ENCODE measurements at regions not wholly inside any gene's neighbourhood (a gene's known extent, or its start where the extent isn't known, plus 50 kb on each side); places are given as distances from the start of the nearest gene placed in this dataset.

DNA sequence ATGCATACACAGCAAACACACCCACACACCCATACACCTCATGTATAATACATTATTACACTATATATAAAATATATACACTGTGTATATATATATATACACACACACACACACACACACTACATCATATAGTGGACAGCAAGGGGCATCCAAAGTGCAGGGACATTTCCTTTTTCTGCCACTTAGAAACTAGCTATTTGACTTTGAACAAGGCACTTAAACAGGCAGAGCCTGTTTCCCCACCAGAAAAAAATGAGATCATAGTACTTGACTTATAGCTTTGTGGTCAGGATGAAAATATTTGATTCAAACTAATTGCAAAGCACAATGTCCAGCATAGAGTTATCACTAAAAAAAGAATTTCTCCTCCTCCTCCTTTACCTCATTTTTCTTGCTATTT, 254.3 kb upstream of the NPVF start:
- TF ChIP-seq POLR2A (IDR thresholded peaks at IDR 0.05): no peak
- TF ChIP-seq, protein P1, sequence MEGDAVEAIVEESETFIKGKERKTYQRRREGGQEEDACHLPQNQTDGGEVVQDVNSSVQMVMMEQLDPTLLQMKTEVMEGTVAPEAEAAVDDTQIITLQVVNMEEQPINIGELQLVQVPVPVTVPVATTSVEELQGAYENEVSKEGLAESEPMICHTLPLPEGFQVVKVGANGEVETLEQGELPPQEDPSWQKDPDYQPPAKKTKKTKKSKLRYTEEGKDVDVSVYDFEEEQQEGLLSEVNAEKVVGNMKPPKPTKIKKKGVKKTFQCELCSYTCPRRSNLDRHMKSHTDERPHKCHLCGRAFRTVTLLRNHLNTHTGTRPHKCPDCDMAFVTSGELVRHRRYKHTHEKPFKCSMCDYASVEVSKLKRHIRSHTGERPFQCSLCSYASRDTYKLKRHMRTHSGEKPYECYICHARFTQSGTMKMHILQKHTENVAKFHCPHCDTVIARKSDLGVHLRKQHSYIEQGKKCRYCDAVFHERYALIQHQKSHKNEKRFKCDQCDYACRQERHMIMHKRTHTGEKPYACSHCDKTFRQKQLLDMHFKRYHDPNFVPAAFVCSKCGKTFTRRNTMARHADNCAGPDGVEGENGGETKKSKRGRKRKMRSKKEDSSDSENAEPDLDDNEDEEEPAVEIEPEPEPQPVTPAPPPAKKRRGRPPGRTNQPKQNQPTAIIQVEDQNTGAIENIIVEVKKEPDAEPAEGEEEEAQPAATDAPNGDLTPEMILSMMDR (IDR thresholded peaks at IDR 0.05): no peak
- H3K9me3 ChIP-seq: no peaks in the 10 kb centered on the region

DNA sequence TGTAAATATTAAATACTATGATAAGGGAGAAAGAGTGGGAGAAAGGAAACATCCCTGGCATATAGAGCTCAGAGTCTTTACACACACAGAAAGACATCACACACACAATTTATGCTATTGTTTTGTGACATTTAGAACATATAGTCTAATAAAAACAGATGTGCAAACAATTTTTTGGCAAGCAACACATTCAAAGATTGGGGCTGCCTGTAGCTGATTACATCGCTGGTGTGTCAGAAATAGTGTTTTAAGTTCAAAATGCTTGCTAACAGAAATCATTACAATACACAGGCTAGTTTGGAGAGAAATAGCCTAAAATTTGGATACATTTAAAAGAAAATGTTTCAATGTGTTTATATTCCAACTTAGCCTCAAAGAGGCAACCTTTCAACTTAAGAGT, 256.7 kb upstream of the NPVF start:
- Histone ChIP-seq H3K27me3 (no peaks in the 10 kb centered on the region), H3K9me3 (no peaks in the 10 kb centered on the region), H3K36me3 (no peaks in the 10 kb centered on the region), H3K4me1 (peaks cover 0 to 4% of the 10 kb centered on the region in 2 donors), H3K4me3 (replicated peaks in 1 of 3) (no peak overlapping the region), H3K27ac (no peak overlapping the region)
- TF ChIP-seq, protein P1 (IDR thresholded peaks at IDR 0.05): no peak
- no peak for TF ChIP-seq POLR2A (IDR thresholded peaks at IDR 0.05)
- no peak for DNase-seq
- 87 to 88% methylated on average over 1 of the region's 1 CpG for WGBS, 2 donors
- intact Hi-C loops (cut with DNase I): no loop called here

More for the DNA sequence above, 254.3 kb upstream of the NPVF start:
- DNase-seq: no peak
- H3K36me3 ChIP-seq: no peaks in the 10 kb centered on the region
- H3K4me3 ChIP-seq (replicated peaks in 1 of 3): no peak overlapping the region
- peaks cover 0 to 4% of the 10 kb centered on the region in 2 donors for H3K4me1 ChIP-seq
- H3K27me3 ChIP-seq: no peaks in the 10 kb centered on the region
- no peak overlapping the region for H3K27ac ChIP-seq
- intact Hi-C loops (cut with DNase I): no loop called here

DNA sequence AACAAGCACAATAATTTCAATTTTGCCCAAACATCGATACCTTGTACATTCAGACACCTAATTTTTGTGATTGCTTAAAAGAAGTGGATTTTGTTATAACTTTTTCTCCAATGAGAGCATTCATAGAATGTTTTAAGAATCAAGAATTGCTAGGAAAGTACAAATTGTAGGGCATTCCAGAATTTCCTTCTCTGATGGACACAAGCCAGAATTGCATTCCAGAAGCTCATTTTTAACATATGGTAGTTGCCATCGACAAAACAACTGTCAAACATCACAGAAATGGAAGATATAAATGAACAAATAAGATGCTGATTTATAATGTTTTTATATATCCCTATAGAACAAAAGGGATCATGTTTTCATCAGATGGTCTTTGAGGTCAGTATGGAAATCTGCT, 258.4 kb upstream of the NPVF start:
- H3K4me3 ChIP-seq (replicated peaks in 1 of 3): no peak overlapping the region
- TF ChIP-seq, protein P1 (IDR thresholded peaks at IDR 0.05): no peak
- no peak for TF ChIP-seq POLR2A (IDR thresholded peaks at IDR 0.05)
- peaks cover 0 to 4% of the 10 kb centered on the region in 2 donors for H3K4me1 ChIP-seq
- H3K36me3 ChIP-seq: no peaks in the 10 kb centered on the region
- no peak for DNase-seq
- WGBS, 2 donors: 74 to 86% methylated on average over 2 of the region's 2 CpGs
- intact Hi-C loops (cut with DNase I): no loop called here
- no peak overlapping the region for H3K27ac ChIP-seq
- no peaks in the 10 kb centered on the region for H3K27me3 ChIP-seq
- no peaks in the 10 kb centered on the region for H3K9me3 ChIP-seq

DNA sequence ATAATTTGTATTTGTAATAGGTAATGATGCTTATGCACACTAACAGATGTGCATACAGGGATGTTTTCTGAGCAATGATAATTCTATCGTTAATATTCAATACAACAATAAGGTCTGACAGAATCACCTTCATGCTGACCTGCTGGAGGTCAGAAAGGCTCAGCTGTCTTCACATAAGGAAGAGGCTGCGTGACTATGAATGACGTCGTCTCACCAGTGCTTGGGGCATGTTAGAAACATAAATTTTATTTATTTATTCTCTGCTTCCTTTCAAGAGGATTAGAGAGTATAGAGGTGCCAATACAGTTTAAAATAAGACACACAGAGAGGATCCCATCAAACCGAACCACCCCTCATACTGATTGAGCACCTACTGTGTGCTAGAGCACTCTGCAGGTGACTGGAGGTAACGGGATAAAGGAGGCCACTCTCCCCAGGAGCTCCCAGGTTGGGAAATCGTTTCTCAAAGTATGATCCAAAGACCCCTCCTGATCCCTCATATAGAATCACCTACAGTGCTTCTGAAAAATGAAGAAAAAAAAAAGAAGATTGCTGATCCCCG, 265.6 kb upstream of the NPVF start:
- Histone ChIP-seq H3K27ac (no peak overlapping the region), H3K4me3 (replicated peaks in 1 of 3) (no peak overlapping the region), H3K9me3 (no peaks in the 10 kb centered on the region), H3K4me1 (no peaks in the 10 kb centered on the region), H3K27me3 (no peaks in the 10 kb centered on the region), H3K36me3 (no peaks in the 10 kb centered on the region)
- WGBS, 2 donors: 84 to 86% methylated on average over 8 of the region's 8 CpGs
- no peak for DNase-seq
- TF ChIP-seq POLR2A (IDR thresholded peaks at IDR 0.05): no peak
- TF ChIP-seq, protein P1 (IDR thresholded peaks at IDR 0.05): no peak
- intact Hi-C loops (cut with DNase I): no loop called here

DNA sequence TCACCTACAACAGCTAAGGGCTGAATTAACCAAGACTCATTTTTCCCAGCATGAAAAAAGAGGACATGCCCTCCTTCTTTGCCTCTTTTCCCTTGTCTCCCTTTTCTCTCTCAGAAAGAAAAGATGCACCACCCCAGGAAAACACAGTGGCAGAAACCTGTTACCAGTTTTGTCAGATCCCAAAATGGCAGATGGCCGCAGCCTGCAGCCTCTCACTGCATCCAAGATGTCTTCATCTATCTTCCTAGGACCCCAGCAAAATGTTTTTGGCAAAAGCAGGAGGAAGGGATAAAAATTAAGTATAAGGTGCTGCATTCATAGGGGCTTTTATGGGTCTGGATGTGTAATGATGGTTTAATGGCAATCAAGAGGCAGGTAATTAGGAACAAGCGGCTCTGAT, 266.6 kb upstream of the NPVF start:
- Histone ChIP-seq H3K9me3 (no peaks in the 10 kb centered on the region), H3K4me1 (no peaks in the 10 kb centered on the region), H3K27me3 (no peaks in the 10 kb centered on the region), H3K36me3 (no peaks in the 10 kb centered on the region), H3K27ac (no peak overlapping the region), H3K4me3 (replicated peaks in 1 of 3) (no peak overlapping the region)
- intact Hi-C loops (cut with DNase I): no loop called here
- no peak for DNase-seq
- WGBS, 2 donors: 93 to 100% methylated on average over 2 of the region's 2 CpGs
- TF ChIP-seq, protein P1 (IDR thresholded peaks at IDR 0.05): no peak
- no peak for TF ChIP-seq POLR2A (IDR thresholded peaks at IDR 0.05)
